IMR-90 (cell line): ENCODE measurements at regions not wholly inside any gene's neighbourhood (a gene's known extent, or its start where the extent isn't known, plus 50 kb on each side); places are given as distances from the start of the nearest gene placed in this dataset.

Source experiments
- ATAC-seq: fragments of 200-7000 bp; cut with Tn5 transposase; 2 replicates; pipeline ENCODE4 v1.9.1; 2020; ENCODE audit warnings: low read depth, mild to moderate bottlenecking, moderate library complexity
- BruUV-seq: library from RNA; stranded (reverse); fragments of 400-500 nt; replicated peaks from 2 replicates; lab custom pipeline; 2021; lab: Mats Ljungman, UMichigan
- CTCF ChIA-PET: fragments of 300-600 bp; formaldehyde crosslinking; extraction: SDS; loops from one replicate; lab custom pipeline; 2021; ENCODE audit warnings: antibody characterized with exemption; lab: Yijun Ruan, JAX
- POLR2A ChIA-PET: fragments of 300-600 bp; sonication (Branson Sonifier 250); formaldehyde crosslinking; loops from one replicate; lab custom pipeline; 2022; ENCODE audit warnings: antibody characterized with exemption; ENCODE audit not compliant: unreplicated experiment; lab: Charles Lee
- DNase-seq: peaks from one replicate; pipeline ENCODE4 v3.0.0; 2013
- H2AFZ ChIP-seq: replicated peaks from 2 replicates; pipeline ENCODE3; 2013; ENCODE audit warnings: low read length, mild to moderate bottlenecking; ENCODE audit not compliant: poor library complexity
- H2AK5ac ChIP-seq: 2 replicates; pipeline ENCODE4 v1.6.1; 2013; ENCODE audit warnings: low read depth, low read length, inconsistent platforms
- H2AK9ac ChIP-seq: replicated peaks from 2 replicates; pipeline ENCODE3; 2013; ENCODE audit warnings: mild to moderate bottlenecking, low read depth, low read length, moderate library complexity; ENCODE audit not compliant: poor library complexity
- H2BK120ac ChIP-seq: 2 replicates; pipeline ENCODE4 v1.6.1; 2013; ENCODE audit warnings: low read depth, low read length, inconsistent platforms
- H2BK15ac ChIP-seq: 3 replicates; pipeline ENCODE4 v1.6.1; 2013; ENCODE audit warnings: low read depth, low read length, inconsistent platforms
- H2BK20ac ChIP-seq: 2 replicates; pipeline ENCODE4 v1.6.1; 2013; ENCODE audit warnings: low read depth, mild to moderate bottlenecking, inconsistent platforms, low read length, moderate library complexity
- H2BK5ac ChIP-seq: 2 replicates; pipeline ENCODE4 v1.6.1; 2013; ENCODE audit warnings: mild to moderate bottlenecking, low read depth, low read length, inconsistent platforms; ENCODE audit not compliant: poor library complexity, severe bottlenecking
- H3K14ac ChIP-seq: replicated peaks from 2 replicates; pipeline ENCODE4 v1.6.1; 2013; ENCODE audit warnings: low read depth, low read length, inconsistent platforms
- H3K18ac ChIP-seq: 2 replicates; pipeline ENCODE4 v1.6.1; 2013; ENCODE audit warnings: low read depth, low read length, control low read depth
- H3K23ac ChIP-seq: 2 replicates; pipeline ENCODE4 v1.6.1; 2013; ENCODE audit warnings: low read depth, low read length, inconsistent platforms
- H3K27ac ChIP-seq: 2 replicates; pipeline ENCODE4 v1.5.1; 2013; ENCODE audit warnings: mild to moderate bottlenecking, control low read depth, low read length; ENCODE audit not compliant: insufficient read depth
- H3K27me3 ChIP-seq: 2 replicates; pipeline ENCODE4 v1.6.1; 2013; ENCODE audit warnings: low read length; ENCODE audit not compliant: control insufficient read depth, insufficient read depth
- H3K36me3 ChIP-seq: 2 replicates; pipeline ENCODE4 v1.6.1; 2013; ENCODE audit warnings: low read length, mixed read lengths; ENCODE audit not compliant: control insufficient read depth, insufficient read depth
- H3K4ac ChIP-seq: 2 replicates; pipeline ENCODE4 v1.6.1; 2013; ENCODE audit warnings: low read depth, low read length, inconsistent platforms
- H3K4me1 ChIP-seq: 2 replicates; pipeline ENCODE4 v1.6.1; 2013; ENCODE audit warnings: low read length, mixed read lengths; ENCODE audit not compliant: control insufficient read depth, insufficient read depth
- H3K4me2 ChIP-seq: 2 replicates; pipeline ENCODE4 v1.6.1; 2013; ENCODE audit warnings: low read depth, mild to moderate bottlenecking, control low read depth, low read length, moderate library complexity
- H3K4me3 ChIP-seq: 2 replicates; pipeline ENCODE4 v1.5.1; 2013; ENCODE audit warnings: low read depth, mild to moderate bottlenecking, control low read depth, low read length, moderate library complexity; ENCODE audit not compliant: insufficient read depth
- H3K56ac ChIP-seq: 2 replicates; pipeline ENCODE4 v1.6.1; 2013; ENCODE audit warnings: low read length, inconsistent platforms; ENCODE audit not compliant: insufficient read depth; ENCODE audit errors: extremely low read depth
- H3K79me1 ChIP-seq, 2 experiments: 2 replicates each; pipeline ENCODE4 v1.6.1; 2013; ENCODE audit warnings: low read length in 2 of 2, inconsistent platforms in 1 of 2, low read depth in 1 of 2
- H3K9ac ChIP-seq: 2 replicates; pipeline ENCODE4 v1.6.1; 2013; ENCODE audit warnings: low read depth, low read length, control low read depth
- H3K9me1 ChIP-seq: 2 replicates; pipeline ENCODE4 v1.6.1; 2013; ENCODE audit warnings: low read length, inconsistent platforms; ENCODE audit not compliant: insufficient read depth
- H3K9me3 ChIP-seq: 2 replicates; pipeline ENCODE4 v1.6.1; 2013; ENCODE audit warnings: low read length; ENCODE audit not compliant: control insufficient read depth, insufficient read depth
- H4K20me1 ChIP-seq: 2 replicates; pipeline ENCODE4 v1.6.1; 2013; ENCODE audit warnings: low read length, inconsistent platforms; ENCODE audit not compliant: insufficient read depth
- H4K5ac ChIP-seq: 2 replicates; pipeline ENCODE4 v1.6.1; 2013; ENCODE audit warnings: mild to moderate bottlenecking, low read depth, low read length, control low read depth
- H4K8ac ChIP-seq, 2 experiments: 2 replicates each; pipeline ENCODE4 v1.6.1; 2013; ENCODE audit warnings: low read depth in 2 of 2, low read length in 2 of 2, control low read depth in 1 of 2, inconsistent platforms in 1 of 2
- H4K91ac ChIP-seq: 2 replicates; pipeline ENCODE4 v1.6.1; 2013; ENCODE audit warnings: low read depth, low read length, inconsistent platforms; ENCODE audit not compliant: insufficient read depth
- BHLHE40 ChIP-seq: fragments of 150-350 bp; IDR thresholded peaks from 2 replicates; pipeline ENCODE4 v1.6.1; 2016; ENCODE audit warnings: mild to moderate bottlenecking, low read depth, low read length
- CEBPB ChIP-seq: IDR thresholded peaks from 2 replicates; pipeline ENCODE4 v1.6.1; 2012; ENCODE audit warnings: low read depth, low read length, improper control_type of control experiment
- CHD1 ChIP-seq: IDR thresholded peaks from 2 replicates; pipeline ENCODE4 v1.6.1; 2012; ENCODE audit warnings: low read depth, low read length, improper control_type of control experiment
- FOS ChIP-seq: fragments of 150-350 bp; IDR thresholded peaks from 2 replicates; pipeline ENCODE4 v1.6.1; 2016; ENCODE audit warnings: low read depth, low read length
- MAZ ChIP-seq: IDR thresholded peaks from 2 replicates; pipeline ENCODE4 v1.6.1; 2012; ENCODE audit warnings: low read depth, mild to moderate bottlenecking, low read length, improper control_type of control experiment, moderate library complexity, borderline replicate concordance
- MXI1 ChIP-seq: IDR thresholded peaks from 2 replicates; pipeline ENCODE4 v1.6.1; 2012; ENCODE audit warnings: low read depth, mild to moderate bottlenecking, low read length, moderate library complexity, borderline replicate concordance
- NFE2L2 ChIP-seq: fragments of 150-350 bp; IDR thresholded peaks from 2 replicates; pipeline ENCODE4 v1.6.1; 2016; ENCODE audit warnings: low read depth, mild to moderate bottlenecking, low read length
- POLR2A ChIP-seq: IDR thresholded peaks from 2 replicates; pipeline ENCODE4 v1.6.1; 2012; ENCODE audit warnings: mild to moderate bottlenecking, low read depth, low read length
- RAD21 ChIP-seq: IDR thresholded peaks from 2 replicates; pipeline ENCODE4 v1.6.1; 2012; ENCODE audit warnings: low read length, improper control_type of control experiment
- RFX5 ChIP-seq: IDR thresholded peaks from 2 replicates; pipeline ENCODE4 v1.8.0; 2012; ENCODE audit warnings: low read depth, mild to moderate bottlenecking, low read length, moderate library complexity
- SMC3 ChIP-seq: fragments of 150-350 bp; IDR thresholded peaks from 2 replicates; pipeline ENCODE4 v1.6.1; 2016; ENCODE audit warnings: low read depth, mild to moderate bottlenecking, antibody characterized with exemption, low read length, moderate library complexity
- WGBS, 2 experiments: methylation state at CpG; one replicate each; pipeline versions ENCODE4 v1.1.5 to v1.1.7; 2013; ENCODE audit warnings: missing lambda C conversion rate in 2 of 2; ENCODE audit not compliant: insufficient read length in 1 of 2; ENCODE audit errors: extremely low coverage in 2 of 2; 5-methylcytosine and 5-hydroxymethylcytosine counted together
- dilution Hi-C: fragments of 300-500 bp; cut with HindIII; formaldehyde crosslinking; loops from one replicate; pipeline ENCODE4 v1.14.3; 2018; ENCODE audit warnings: low sequenced_read_pairs; ENCODE audit not compliant: unreplicated experiment
- in situ Hi-C: fragments of 300-500 bp; cut with MboI; formaldehyde crosslinking; loops from 3 replicates; pipeline ENCODE4 v1.14.3; 2019; ENCODE audit warnings: low sequenced_read_pairs, inconsistent platforms, mixed read lengths
- intact Hi-C: fragments of 100-400 bp; cut with micrococcal nuclease; formaldehyde crosslinking; loops from 2 replicates; pipeline ENCODE4 v1.10.0; 2022
- TF ChIP-seq, protein P1 (sequence below): fragments of 150-350 bp; IDR thresholded peaks from 2 replicates; pipeline ENCODE4 v1.6.1; 2017; ENCODE audit warnings: mild to moderate bottlenecking, antibody characterized with exemption, low read length, low read depth

DNA sequence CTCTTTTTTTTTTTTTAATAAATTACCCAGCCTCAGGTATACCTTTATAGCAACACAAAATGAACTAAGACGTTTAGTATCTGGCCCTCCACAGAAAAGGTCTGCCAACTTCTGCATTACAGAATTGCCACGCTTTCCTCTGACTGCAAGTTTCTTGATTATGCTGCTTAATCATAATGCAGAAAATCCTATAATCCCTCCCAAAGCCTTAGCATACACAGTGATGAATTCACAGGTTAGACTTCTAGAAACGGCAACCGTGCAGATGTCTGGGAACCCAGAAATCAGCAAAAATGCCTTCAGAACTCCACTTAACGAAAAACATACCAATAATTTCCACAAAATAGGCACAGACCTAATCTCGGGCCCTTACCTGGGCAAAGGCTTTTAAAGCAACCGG, 144.7 kb upstream of the FRMD4B start:
- no peak overlapping the region for H2AK9ac ChIP-seq
- H2BK20ac ChIP-seq: no peak overlapping the region
- H3K4ac ChIP-seq: no peak overlapping the region
- no peak overlapping the region for H2AK5ac ChIP-seq
- H2BK5ac ChIP-seq: no peak overlapping the region
- H4K91ac ChIP-seq: no peak overlapping the region
- H2AFZ ChIP-seq: no peak overlapping the region
- no peak overlapping the region for H2BK15ac ChIP-seq
- H3K18ac ChIP-seq: no peak overlapping the region
- no peak overlapping the region for H3K23ac ChIP-seq
- dilution Hi-C loops (no loop called here), intact Hi-C loops (no loop called here), in situ Hi-C loops (no loop called here)
- no peak overlapping the region for H4K8ac ChIP-seq
- H3K9ac ChIP-seq: no peak overlapping the region
- no peaks in the 10 kb centered on the region for H3K79me1 ChIP-seq
- no peak overlapping the region for H2BK120ac ChIP-seq
- H4K5ac ChIP-seq: no peak overlapping the region
- no peaks in the 10 kb centered on the region for H3K9me3 ChIP-seq
- 44% methylated on average over 1 of the region's 7 CpGs; no CpG with 5 or more reads in 1 of the 2 experiments for WGBS, 2 experiments
- ATAC-seq: no peak
- H3K27me3 ChIP-seq: no peaks in the 10 kb centered on the region
- H3K9me1 ChIP-seq: no peaks in the 10 kb centered on the region
- no peak overlapping the region for H3K56ac ChIP-seq
- CTCF ChIA-PET: no interaction called here
- H3K36me3 ChIP-seq: no peaks in the 10 kb centered on the region
- H3K4me1 ChIP-seq: no peaks in the 10 kb centered on the region
- no peaks in the 10 kb centered on the region for H4K20me1 ChIP-seq
- H3K4me2 ChIP-seq: no peak overlapping the region
- H3K14ac ChIP-seq: no peak overlapping the region
- no peak overlapping the region for H3K27ac ChIP-seq
- TF ChIP-seq RFX5 (no peak), BHLHE40 (no peak), CHD1 (no peak), CEBPB (no peak), NFE2L2 (no peak), POLR2A (no peak), SMC3 (no peak), FOS (no peak), MXI1 (no peak), MAZ (no peak), RAD21 (no peak)
- TF ChIP-seq, protein P1, sequence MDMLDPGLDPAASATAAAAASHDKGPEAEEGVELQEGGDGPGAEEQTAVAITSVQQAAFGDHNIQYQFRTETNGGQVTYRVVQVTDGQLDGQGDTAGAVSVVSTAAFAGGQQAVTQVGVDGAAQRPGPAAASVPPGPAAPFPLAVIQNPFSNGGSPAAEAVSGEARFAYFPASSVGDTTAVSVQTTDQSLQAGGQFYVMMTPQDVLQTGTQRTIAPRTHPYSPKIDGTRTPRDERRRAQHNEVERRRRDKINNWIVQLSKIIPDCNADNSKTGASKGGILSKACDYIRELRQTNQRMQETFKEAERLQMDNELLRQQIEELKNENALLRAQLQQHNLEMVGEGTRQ: no peak
- POLR2A ChIA-PET: no interaction called here
- no peak overlapping the region for H3K4me3 ChIP-seq
- DNase-seq: no peak
- BruUV-seq: no TSS peak
